ENCODE measurements at regions not wholly inside any gene's neighbourhood (a gene's known extent, or its start where the extent isn't known, plus 50 kb on each side); places are given as distances from the start of the nearest gene placed in this dataset.

- no peak for DNase-seq (ENCODE audit: low spot score)
Measured at GRCh38 chr2:83786140-83786539, 672.9 kb downstream of the SUCLG1 start.

- DNase-seq (ENCODE audit: low spot score), result no peak
Measured at GRCh38 chr2:83784947-83785346, 674.1 kb downstream of the SUCLG1 start.

GRCh38 chr2:83784315-83784714, 674.8 kb downstream of the SUCLG1 start:
- no peak for DNase-seq (ENCODE audit: low spot score)

GRCh38 chr2:83782122-83782521, 677.0 kb downstream of the SUCLG1 start:
- DNase-seq (ENCODE audit: low spot score), result no peak

GRCh38 chr2:83764447-83765005, 694.6 kb downstream of the SUCLG1 start:
- DNase-seq (ENCODE audit: low spot score), result no peak

- no peak for DNase-seq (ENCODE audit: low spot score)
Measured at GRCh38 chr2:83757329-83757728, 701.8 kb downstream of the SUCLG1 start.

- DNase-seq (ENCODE audit: low spot score), result no peak
Measured at GRCh38 chr2:83756219-83756618, 702.9 kb downstream of the SUCLG1 start.

- no peak for DNase-seq (ENCODE audit: low spot score)
Measured at GRCh38 chr2:83747141-83747540, 711.9 kb downstream of the SUCLG1 start.

- no peak for DNase-seq (ENCODE audit: low spot score)
Measured at GRCh38 chr2:83744855-83745254, 714.2 kb downstream of the SUCLG1 start.

- no peak for DNase-seq (ENCODE audit: low spot score)
Measured at GRCh38 chr2:83742117-83742782, 716.8 kb downstream of the SUCLG1 start.

GRCh38 chr2:83730223-83730622, 728.9 kb downstream of the SUCLG1 start:
- no peak for DNase-seq (ENCODE audit: low spot score)

GRCh38 chr2:83725735-83726134, 733.3 kb downstream of the SUCLG1 start:
- DNase-seq (ENCODE audit: low spot score), result no peak

GRCh38 chr2:83705146-83705545, 753.9 kb downstream of the SUCLG1 start:
- no peak for DNase-seq (ENCODE audit: low spot score)

GRCh38 chr2:83703598-83703997, 755.5 kb downstream of the SUCLG1 start:
- no peak for DNase-seq (ENCODE audit: low spot score)

- no peak for DNase-seq (ENCODE audit: low spot score)
Measured at GRCh38 chr2:83696838-83697237, 762.2 kb downstream of the SUCLG1 start.

GRCh38 chr2:83695530-83695929, 763.5 kb downstream of the SUCLG1 start:
- no peak for DNase-seq (ENCODE audit: low spot score)

- no peak for DNase-seq (ENCODE audit: low spot score)
Measured at GRCh38 chr2:83695037-83695436, 764.0 kb downstream of the SUCLG1 start.

GRCh38 chr2:83689402-83689801, 769.7 kb downstream of the SUCLG1 start:
- DNase-seq (ENCODE audit: low spot score), result no peak

GRCh38 chr2:83686863-83687262, 772.2 kb downstream of the SUCLG1 start:
- DNase-seq (ENCODE audit: low spot score), result no peak

GRCh38 chr2:83674050-83674449, 785.0 kb downstream of the SUCLG1 start:
- no peak for DNase-seq (ENCODE audit: low spot score)

GRCh38 chr2:83665894-83666293, 793.2 kb downstream of the SUCLG1 start:
- no peak for DNase-seq (ENCODE audit: low spot score)

GRCh38 chr2:83665154-83665553, 793.9 kb downstream of the SUCLG1 start:
- DNase-seq (ENCODE audit: low spot score), result no peak

GRCh38 chr2:83661711-83662110, 797.4 kb downstream of the SUCLG1 start:
- DNase-seq (ENCODE audit: low spot score), result no peak

- no peak for DNase-seq (ENCODE audit: low spot score)
Measured at GRCh38 chr2:83654091-83654611, 804.9 kb downstream of the SUCLG1 start.

Measured in CD4-positive, alpha-beta T cell treated with Interleukin-15 for 4 hours (primary cell).